ENCODE measurements at regions not wholly inside any gene's neighbourhood (a gene's known extent, or its start where the extent isn't known, plus 50 kb on each side); places are given as distances from the start of the nearest gene placed in this dataset.

DNA sequence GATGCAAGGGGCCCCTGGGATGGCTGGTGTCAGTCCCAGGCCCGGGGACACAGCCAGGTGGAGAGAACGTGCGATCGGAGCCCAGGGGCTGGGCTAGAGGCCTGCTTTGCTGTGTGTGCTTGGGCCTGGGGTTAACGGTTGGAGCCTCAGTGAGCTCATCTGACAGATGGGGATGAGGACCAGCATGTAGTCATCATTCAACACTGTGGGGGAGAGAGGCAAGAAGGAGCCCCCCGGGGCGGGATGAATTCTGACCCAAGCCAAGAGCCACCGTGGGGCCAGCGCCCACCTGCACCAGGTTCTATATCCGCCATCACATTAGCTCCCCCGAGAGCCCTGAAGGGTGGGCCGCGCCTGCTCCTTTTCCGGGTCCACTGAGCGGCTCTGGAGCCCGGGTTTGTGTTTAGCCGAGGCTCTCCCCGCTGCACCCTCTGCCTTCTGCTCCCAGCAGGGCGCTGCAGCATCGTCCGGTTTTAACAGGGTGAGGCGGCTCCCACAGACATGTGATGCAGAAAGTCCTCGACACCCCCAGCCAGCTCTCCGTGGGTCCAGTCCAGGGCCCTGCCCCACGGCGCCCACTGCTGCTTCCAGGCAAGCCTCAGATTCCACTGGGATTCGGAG is 365.7 kb downstream of the SEC14L1 start:
- no peak overlapping the region for H3K27ac ChIP-seq (ENCODE audit: low read depth, low read length)
- TF ChIP-seq, protein P1, sequence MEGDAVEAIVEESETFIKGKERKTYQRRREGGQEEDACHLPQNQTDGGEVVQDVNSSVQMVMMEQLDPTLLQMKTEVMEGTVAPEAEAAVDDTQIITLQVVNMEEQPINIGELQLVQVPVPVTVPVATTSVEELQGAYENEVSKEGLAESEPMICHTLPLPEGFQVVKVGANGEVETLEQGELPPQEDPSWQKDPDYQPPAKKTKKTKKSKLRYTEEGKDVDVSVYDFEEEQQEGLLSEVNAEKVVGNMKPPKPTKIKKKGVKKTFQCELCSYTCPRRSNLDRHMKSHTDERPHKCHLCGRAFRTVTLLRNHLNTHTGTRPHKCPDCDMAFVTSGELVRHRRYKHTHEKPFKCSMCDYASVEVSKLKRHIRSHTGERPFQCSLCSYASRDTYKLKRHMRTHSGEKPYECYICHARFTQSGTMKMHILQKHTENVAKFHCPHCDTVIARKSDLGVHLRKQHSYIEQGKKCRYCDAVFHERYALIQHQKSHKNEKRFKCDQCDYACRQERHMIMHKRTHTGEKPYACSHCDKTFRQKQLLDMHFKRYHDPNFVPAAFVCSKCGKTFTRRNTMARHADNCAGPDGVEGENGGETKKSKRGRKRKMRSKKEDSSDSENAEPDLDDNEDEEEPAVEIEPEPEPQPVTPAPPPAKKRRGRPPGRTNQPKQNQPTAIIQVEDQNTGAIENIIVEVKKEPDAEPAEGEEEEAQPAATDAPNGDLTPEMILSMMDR (IDR thresholded peaks at IDR 0.05; ENCODE audit: low read depth, low read length) = no peak
- ChIA-PET POLR2A (no interaction called here), CTCF (interaction anchor here (0.6 to 1.5 kb wide), 2 partner anchors 175 to 497 kb away, joined by 3 read pairs; no protein-coding TSS in a partner anchor)
- no peak overlapping the region for H3K4me3 ChIP-seq (ENCODE audit: low read depth, low read length)
- DNase-seq (ENCODE audit: low read depth, low spot score) = no peak
- H3K27me3 ChIP-seq (ENCODE audit: control insufficient read depth, insufficient read depth, low read length) = no peaks in the 10 kb centered on the region
- H3K9me3 ChIP-seq (ENCODE audit: control insufficient read depth, insufficient read depth, low read length) = peaks cover 7% of the 10 kb centered on the region

DNA sequence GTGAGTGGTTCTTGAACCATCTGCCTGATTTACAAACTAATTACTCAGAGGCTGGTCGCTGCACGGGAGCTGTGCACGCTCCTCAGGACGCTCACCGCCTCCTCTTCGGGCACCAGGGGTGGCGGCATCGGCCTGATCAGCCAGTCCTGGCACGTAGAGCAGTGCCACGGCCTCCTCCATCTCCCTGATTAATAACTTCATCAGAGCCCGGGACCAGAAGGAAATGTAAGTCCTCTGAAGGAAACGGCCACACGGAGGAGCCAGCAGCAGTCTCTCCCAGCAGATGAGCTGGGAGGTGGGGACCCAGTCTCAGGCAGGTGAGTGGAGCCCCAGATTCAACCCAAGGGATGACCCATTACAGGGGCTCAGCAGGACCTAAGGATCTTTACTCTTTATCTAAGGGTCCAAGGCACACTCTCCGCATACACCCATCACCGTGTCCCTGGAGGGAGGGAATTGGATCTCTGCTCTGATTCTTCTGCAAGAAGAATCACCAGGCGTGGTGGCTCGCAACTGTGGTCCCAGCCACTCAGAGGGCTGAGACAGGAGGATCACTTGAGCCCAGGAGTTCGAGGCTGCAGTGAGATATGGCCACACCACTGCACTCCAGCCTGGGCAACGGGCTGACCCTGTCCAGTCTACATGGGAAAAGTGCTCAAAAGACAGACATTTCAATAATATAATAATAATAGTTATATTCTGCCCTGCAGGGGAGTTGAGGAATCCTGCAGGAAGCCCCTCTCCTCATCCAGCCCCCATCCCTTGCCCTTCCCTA is 366.5 kb downstream of the SEC14L1 start:
- Histone ChIP-seq H3K9me3 (ENCODE audit: control insufficient read depth, insufficient read depth, low read length) (peaks cover 7% of the 10 kb centered on the region), H3K27ac (ENCODE audit: low read depth, low read length) (no peak overlapping the region), H3K4me3 (ENCODE audit: low read depth, low read length) (no peak overlapping the region), H3K27me3 (ENCODE audit: control insufficient read depth, insufficient read depth, low read length) (no peaks in the 10 kb centered on the region)
- TF ChIP-seq, protein P1 (IDR thresholded peaks at IDR 0.05; ENCODE audit: low read depth, low read length) = no peak
- DNase-seq (ENCODE audit: low read depth, low spot score) = no peak
- CTCF ChIA-PET = interaction anchor here (0.6 to 1.7 kb wide), 3 partner anchors 176 to 506 kb away, joined by 3 to 5 read pairs (median 3); no protein-coding TSS in a partner anchor
- POLR2A ChIA-PET = no interaction called here

DNA sequence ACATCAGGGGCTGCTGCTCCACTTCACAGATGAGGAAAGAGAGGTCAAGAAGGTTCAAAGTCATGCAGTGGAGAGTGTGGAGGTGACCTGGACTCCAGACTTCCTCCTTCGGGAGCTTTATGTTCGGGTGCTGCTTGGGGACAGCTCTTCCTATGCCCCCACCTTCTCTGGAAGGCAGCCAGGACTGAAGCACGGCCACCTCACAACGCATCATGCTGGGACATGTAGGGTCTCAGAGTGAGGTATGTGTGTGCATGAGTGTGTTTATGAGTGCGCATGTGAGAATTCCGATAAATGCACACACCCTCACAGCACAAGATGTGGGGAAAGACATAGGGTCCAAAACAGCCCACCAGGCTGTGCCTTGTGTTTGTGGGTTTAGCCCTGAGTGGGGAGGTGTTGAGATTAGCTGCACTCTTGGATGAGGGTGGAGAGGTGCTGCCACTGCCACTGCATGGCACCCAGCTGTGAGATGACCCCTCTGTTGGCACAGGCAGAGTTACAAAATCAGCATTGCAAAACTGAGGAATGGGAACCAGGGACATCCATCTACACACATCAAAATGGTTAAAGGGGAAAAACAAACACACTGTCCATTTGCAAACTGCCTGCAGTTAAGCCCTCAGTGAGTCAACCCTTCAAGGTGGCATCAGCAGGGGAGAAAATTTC is 367.4 kb downstream of the SEC14L1 start:
- Histone ChIP-seq H3K4me3 (ENCODE audit: low read depth, low read length) (no peak overlapping the region), H3K27ac (ENCODE audit: low read depth, low read length) (no peak overlapping the region), H3K27me3 (ENCODE audit: control insufficient read depth, insufficient read depth, low read length) (no peaks in the 10 kb centered on the region), H3K9me3 (ENCODE audit: control insufficient read depth, insufficient read depth, low read length) (peaks cover 7% of the 10 kb centered on the region)
- TF ChIP-seq, protein P1 (IDR thresholded peaks at IDR 0.05; ENCODE audit: low read depth, low read length) = no peak
- ChIA-PET POLR2A (interaction anchor here (0.8 kb wide), 1 partner anchor 450 kb away, joined by 5 read pairs; no protein-coding TSS in a partner anchor), CTCF (interaction anchor here (1.7 kb wide), 1 partner anchor 505 kb away, joined by 5 read pairs; no protein-coding TSS in a partner anchor)
- DNase-seq (ENCODE audit: low read depth, low spot score) = no peak

DNA sequence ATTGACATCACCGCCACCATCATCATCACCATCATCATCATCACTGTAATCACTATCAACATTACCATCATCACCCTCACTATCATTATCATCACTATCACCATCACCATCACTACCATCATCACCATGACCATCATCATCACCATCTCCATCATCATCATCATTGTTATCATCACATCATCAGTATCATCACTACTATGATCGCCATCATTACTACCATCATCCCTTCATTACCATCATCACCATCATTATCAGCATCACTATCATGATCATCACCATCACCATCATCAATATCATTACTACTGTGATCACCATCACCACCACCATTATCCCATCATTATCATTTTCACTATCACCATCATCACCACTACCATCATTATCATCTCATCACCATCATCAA is 368.3 kb downstream of the SEC14L1 start:
- CTCF ChIA-PET = no interaction called here
- TF ChIP-seq, protein P1 (IDR thresholded peaks at IDR 0.05; ENCODE audit: low read depth, low read length) = no peak
- DNase-seq (ENCODE audit: low read depth, low spot score) = no peak
- POLR2A ChIA-PET = no interaction called here
- Histone ChIP-seq H3K27ac (ENCODE audit: low read depth, low read length) (no peak overlapping the region), H3K9me3 (ENCODE audit: control insufficient read depth, insufficient read depth, low read length) (peaks cover 7% of the 10 kb centered on the region), H3K4me3 (ENCODE audit: low read depth, low read length) (no peak overlapping the region), H3K27me3 (ENCODE audit: control insufficient read depth, insufficient read depth, low read length) (no peaks in the 10 kb centered on the region)
